GM19035 (cell line): ENCODE measurements at regions not wholly inside any gene's neighbourhood (a gene's known extent, or its start where the extent isn't known, plus 50 kb on each side); places are given as distances from the start of the nearest gene placed in this dataset.
"Not testable (repeated sequence)": the region's sequence is repeated elsewhere in the genome, so short reads cannot be mapped to it uniquely, and the experiment has no call there.

ENCODE experiments used
- ATAC-seq: cut with Tn5 transposase; IDR thresholded peaks from one replicate; pipeline ENCODE4 v1.9.1; 2021; ENCODE audit not compliant: unreplicated experiment

DNA sequence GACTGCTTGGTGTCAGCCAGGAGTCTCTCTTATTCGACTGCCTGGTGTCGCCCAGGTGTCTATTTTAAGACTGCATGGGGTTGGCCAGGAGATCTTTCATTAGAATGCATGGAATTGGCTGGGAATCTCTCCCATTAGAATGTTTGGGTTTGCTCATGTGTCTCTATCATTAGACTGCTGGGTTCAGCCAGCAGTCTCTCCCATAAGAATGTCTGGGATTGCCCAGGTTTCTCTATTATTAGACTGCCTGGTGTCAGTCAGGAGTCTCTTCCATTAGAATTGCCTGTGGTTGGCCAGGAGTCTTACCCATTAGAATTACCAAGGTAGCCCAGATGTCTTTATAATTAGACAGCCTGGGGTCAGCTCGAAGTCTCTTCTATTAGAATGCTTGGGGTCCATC, 1496.0 kb downstream of the UQCRFS1 start:
- no peak for ATAC-seq

- no peak for ATAC-seq
Observed at GRCh38 chr19:27714857-27715256, 1498.1 kb downstream of the UQCRFS1 start.

GRCh38 chr19:27709496-27709895, 1503.5 kb downstream of the UQCRFS1 start:
- no peak for ATAC-seq

DNA sequence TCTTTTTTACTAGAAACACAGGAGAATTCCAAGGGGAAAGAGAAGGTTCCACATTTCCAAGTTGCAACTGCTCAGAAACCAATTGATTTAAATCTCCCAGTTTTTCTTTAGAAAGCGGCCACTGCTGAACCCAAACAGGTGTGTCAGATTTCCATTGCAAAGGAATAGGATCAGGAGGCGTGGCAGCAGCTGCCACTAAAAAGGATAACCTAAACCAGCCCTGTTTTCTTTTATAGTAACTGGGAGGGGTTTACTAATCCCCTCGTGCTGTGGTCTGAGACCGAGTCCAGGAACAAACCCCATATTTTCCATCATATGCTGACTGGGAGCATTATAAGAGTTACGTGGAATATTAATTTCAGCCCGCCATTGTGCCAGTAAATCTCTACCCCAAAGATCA, 1504.0 kb downstream of the UQCRFS1 start:
- ATAC-seq, result not testable (repeated sequence)

GRCh38 chr19:27707026-27707425, 1505.9 kb downstream of the UQCRFS1 start:
- ATAC-seq, result not testable (repeated sequence)

DNA sequence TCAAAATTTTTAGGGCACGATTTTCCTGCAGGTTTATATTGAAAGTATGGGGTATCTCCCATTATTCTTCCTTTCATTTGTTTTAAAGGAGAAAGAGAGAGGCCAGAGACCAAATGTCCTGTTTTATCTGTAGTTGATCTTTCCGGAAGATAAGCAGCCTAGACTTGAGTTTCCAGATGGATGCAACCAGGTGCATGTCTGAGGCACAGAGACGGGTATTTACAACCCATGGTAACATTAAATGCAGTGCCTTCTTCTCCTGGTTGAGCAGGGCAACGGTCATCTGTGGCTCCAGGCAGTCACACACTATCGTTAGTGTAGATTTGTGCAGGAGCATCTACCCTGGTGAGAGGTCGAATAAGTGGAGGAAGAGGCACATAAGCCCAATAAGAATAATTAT, 1507.1 kb downstream of the UQCRFS1 start:
- ATAC-seq, result no peak

- no peak for ATAC-seq
Observed at GRCh38 chr19:27694361-27695055, 1518.4 kb downstream of the UQCRFS1 start.

GRCh38 chr19:27691991-27692390, 1521.0 kb downstream of the UQCRFS1 start:
- no peak for ATAC-seq

GRCh38 chr19:27689734-27690241, 1523.2 kb downstream of the UQCRFS1 start:
- ATAC-seq, result no peak

DNA sequence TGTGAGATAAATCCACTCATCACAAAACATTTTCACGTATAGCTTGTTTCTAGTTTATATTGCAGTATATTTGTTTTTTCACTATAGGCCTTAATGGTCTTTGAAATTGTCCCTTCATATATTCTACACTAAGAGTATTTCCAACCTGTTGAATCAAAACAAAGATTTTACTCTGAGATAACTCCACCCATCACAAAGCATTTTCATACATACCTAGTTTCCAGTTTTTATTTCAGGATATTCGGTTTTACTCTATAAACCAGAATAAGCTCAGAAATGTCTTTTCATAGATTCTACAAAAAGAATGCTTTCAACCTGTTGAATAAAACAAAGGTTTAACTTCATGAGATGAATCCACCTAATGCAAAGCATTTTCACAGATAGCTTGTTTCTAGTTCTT, 1528.7 kb downstream of the UQCRFS1 start:
- no peak for ATAC-seq

DNA sequence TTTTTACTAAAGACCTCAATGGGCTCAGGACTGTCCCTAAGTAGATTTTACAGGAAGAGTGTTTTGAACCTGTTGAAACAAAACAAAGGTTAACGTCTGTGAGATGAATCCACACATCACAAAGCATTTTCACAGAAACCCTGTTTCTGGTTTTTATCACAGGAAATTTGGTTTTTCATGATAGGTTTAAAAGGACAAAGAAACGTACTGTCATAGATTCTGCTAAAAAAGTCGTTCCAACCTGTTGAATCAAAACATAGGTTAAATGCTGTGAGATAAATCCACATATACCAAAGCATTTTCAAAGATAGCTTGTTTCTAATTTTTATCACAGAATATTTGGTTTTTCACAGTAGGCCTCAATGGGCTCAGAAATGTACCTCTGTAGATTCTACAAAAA, 1531.0 kb downstream of the UQCRFS1 start:
- ATAC-seq, result no peak

DNA sequence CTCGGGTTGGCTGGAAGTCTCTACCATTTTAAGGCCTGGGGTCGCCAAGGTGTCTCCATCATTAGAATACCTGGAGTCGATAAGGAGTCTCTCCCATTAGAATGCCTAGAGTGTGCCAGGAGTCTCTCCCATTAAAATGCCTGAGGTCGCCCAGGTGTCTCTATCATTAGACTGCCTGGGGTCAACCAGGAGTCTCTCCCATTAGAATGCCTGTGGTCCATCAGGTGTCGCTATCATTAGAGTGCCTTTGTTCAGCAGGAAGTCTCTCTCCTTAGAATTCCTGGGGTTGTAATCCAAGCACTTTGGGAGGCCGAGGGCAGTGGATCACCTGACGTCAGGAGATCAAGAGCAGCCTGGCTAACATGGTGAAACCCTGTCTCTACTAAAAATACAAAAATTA, 1533.0 kb downstream of the UQCRFS1 start:
- no peak for ATAC-seq

DNA sequence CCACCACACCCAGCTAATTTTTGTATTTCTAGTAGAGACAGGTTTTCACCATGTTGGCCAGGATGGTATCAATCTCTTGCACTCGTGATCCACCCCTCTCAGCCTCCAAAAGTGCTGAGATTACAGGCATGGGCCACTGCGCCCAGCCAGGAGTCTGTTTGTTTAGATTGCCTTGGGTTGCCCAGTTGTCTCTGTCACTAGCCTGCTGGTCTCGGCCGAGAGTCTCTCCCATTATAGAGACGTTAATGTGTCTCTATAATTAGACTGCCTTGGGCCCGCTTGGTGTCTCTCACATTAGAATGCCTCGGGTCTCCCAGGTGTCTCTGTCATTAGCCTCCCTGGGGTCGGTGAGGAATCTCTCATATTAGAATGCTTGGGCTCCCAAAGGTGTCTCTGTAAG, 1533.6 kb downstream of the UQCRFS1 start:
- no peak for ATAC-seq

- ATAC-seq, result no peak
Observed at GRCh38 chr19:27676877-27677276, 1536.1 kb downstream of the UQCRFS1 start.

- no peak for ATAC-seq
Observed at GRCh38 chr19:27676334-27676733, 1536.6 kb downstream of the UQCRFS1 start.

GRCh38 chr19:27675771-27676170, 1537.2 kb downstream of the UQCRFS1 start:
- no peak for ATAC-seq

DNA sequence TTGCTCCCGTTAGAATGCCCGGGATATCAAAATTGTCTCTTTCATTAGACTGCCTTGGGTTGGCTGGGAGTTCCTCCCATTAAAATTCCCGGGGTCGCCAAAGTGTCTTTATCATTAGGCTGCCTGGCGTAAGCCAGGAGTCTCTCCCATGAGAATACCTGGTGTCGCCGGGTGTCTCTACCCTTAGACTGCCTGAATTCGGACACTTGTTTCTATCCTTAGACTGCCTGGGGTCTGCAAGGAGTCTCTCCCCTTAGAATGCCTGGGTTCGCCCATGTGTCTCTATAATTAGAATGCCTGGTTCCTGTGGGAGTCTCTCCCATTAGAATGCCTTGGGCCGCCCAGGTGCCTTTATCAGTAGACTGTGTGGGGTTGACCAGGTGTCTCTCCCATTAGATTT, 1538.2 kb downstream of the UQCRFS1 start:
- no peak for ATAC-seq

DNA sequence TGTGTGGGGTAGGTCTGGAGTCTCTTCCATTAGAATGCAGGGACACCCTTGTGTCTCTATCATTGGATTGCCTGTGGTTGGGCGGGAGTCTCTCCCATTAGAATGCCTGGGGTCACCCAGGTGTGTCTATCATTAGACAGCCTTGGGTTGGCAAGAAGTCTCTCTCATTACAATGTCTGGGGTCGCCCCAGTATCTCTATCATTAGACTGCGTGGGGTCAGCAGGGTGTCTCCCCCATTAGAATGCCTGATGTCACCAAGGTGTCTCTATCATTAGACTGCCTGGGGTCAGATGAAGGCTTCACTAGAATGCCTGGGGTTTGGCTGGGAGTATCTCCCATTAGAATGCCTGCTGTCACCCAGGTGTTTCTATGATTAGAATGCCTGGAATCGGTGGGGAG, 1539.0 kb downstream of the UQCRFS1 start:
- ATAC-seq, result no peak

DNA sequence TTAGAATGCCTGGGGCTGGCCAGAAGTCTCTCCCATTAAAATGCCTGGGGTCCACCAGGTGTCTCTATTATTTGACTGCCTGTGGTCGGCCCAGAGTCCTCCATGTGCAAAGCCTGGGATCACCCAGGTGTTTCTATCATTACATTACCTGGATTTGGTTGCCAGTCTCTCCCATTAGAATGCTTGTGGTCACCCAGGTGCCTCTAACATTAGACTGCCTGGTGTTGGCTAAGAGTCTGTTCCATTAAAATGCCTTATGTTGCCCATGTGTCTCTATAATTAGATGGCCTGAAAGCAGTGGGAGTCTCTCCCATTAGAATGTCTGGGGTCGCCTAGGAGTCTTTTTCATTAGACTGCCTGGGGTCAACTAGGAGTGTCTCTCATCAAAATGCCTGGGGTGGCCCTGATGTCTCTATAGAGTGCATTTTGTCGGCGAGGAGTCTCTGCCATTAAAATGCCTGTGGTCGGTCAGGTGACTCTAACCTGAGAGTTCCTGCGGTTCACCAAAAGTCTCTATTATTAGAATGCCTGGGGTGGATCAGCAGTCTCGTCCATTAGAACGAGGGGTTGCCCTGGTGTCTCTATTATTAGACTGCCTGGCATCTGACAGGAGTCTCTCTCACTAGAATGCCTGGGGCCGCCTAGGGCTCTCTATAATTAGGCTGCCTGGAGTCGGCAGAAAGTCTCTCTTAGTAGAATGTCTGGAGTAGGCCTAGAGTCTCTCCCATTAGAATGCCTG, 1540.5 kb downstream of the UQCRFS1 start:
- no peak for ATAC-seq

DNA sequence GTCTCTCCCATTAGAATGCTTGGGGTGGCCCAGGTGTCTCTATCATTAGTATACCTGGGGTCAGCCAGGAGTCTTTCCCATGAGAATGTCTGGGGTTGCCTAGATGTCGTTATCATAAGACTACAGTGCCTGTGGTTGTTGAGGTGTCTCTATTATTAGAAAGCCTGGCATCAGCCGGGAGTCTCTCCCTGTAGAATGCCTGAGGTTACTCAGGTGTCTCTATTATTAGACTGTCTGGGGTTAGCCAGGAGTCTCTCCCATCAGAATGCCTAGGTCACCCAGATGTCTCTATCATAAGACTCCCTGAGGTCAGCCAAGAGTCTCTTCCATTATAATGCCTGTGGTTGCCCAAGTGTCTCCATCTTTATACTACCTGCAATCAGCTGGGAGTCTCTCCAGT, 1541.1 kb downstream of the UQCRFS1 start:
- ATAC-seq, result no peak

DNA sequence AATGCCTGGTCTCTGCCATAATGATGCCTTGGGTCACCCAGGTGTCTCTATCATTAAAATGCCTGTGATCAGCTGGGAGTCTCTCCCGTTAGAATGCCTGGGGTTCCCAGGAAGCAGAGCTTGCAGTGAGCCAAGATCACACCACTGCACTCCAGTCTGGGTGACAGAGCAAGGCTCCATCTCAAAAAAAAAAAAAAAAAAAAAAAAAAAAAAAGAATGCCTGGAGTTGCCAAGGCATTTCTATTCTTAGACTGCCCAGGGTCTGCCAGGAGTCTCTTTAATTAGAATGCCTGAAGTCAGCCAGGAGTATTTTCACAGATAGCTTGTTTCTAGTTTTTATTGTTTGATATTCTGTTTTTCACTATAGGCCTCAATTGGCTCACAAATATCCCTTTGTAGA, 1552.5 kb downstream of the UQCRFS1 start:
- ATAC-seq, result no peak

- ATAC-seq, result no peak
Observed at GRCh38 chr19:27657271-27658051, 1555.5 kb downstream of the UQCRFS1 start.
